B cell (primary cell): ENCODE measurements at regions not wholly inside any gene's neighbourhood (a gene's known extent, or its start where the extent isn't known, plus 50 kb on each side); places are given as distances from the start of the nearest gene placed in this dataset.

ENCODE experiments used
- ATAC-seq: fragments of 200-7000 bp; cut with Tn5 transposase; one replicate; pipeline ENCODE4 v1.10.0; 2021; ENCODE audit warnings: low read depth, mild to moderate bottlenecking, moderate number of reproducible peaks, moderate library complexity
- CTCF ChIA-PET: fragments of 350-600 bp; sonication (Branson Sonifier 250); formaldehyde crosslinking; loops from one replicate; lab custom pipeline; 2021; ENCODE audit warnings: antibody characterized with exemption, inconsistent platforms; lab: Charles Lee
- POLR2A ChIA-PET: fragments of 350-600 bp; sonication (Branson Sonifier 250); formaldehyde crosslinking; loops from one replicate; lab custom pipeline; 2021; ENCODE audit warnings: antibody characterized with exemption; lab: Charles Lee
- DNase-seq: peaks from one replicate; pipeline ENCODE4 v3.0.0; 2013
- H2AFZ ChIP-seq: 2 replicates; pipeline ENCODE4 v1.6.1; 2012; ENCODE audit warnings: mild to moderate bottlenecking, low read depth, low read length; ENCODE audit not compliant: insufficient read depth, poor library complexity, severe bottlenecking
- H3K27ac ChIP-seq, 2 donors: 1 replicate in 1 of 2; 2 replicates in 1 of 2; pipeline ENCODE4 v1.5.1; 2012 to 2013; ENCODE audit warnings: low read length in 2 of 2, mild to moderate bottlenecking in 2 of 2, moderate library complexity in 1 of 2
- H3K27me3 ChIP-seq, 4 experiments: fragments of 200-600 bp in 1 of 4; sonication (generic) in 1 of 4; replicated peaks in 1 of 4; 1 replicate in 2 of 4; 2 replicates in 2 of 4; pipeline versions ENCODE4 v1.6.1 to v1.7.0; 2013 to 2016; ENCODE audit warnings: low read length in 3 of 4, mild to moderate bottlenecking in 2 of 4, mixed read lengths in 1 of 4, moderate library complexity in 1 of 4; ENCODE audit not compliant: insufficient read depth in 4 of 4, control insufficient read depth in 3 of 4; ENCODE audit errors: control extremely low read depth in 1 of 4
- H3K36me3 ChIP-seq, 2 experiments: replicated peaks in 1 of 2; 1 replicate in 1 of 2; 2 replicates in 1 of 2; pipeline versions ENCODE4 v1.6.1 to v1.7.1; 2013; ENCODE audit warnings: low read length in 1 of 2; ENCODE audit not compliant: insufficient read depth in 2 of 2, control insufficient read depth in 1 of 2; ENCODE audit errors: control extremely low read depth in 1 of 2, extremely low read depth in 1 of 2
- H3K4me1 ChIP-seq, 2 donors: fragments of 200-600 bp in 1 of 2; sonication (generic) in 1 of 2; 1 replicate in 1 of 2; 2 replicates in 1 of 2; pipeline versions ENCODE4 v1.5.1 to v1.6.1; 2013 to 2017; ENCODE audit warnings: low read length in 2 of 2; ENCODE audit not compliant: control insufficient read depth in 2 of 2, insufficient read depth in 2 of 2
- H3K4me2 ChIP-seq: replicated peaks from 2 replicates; pipeline ENCODE3; 2012; ENCODE audit warnings: mild to moderate bottlenecking, low read depth, low read length; ENCODE audit not compliant: poor library complexity, severe bottlenecking
- H3K4me3 ChIP-seq, 5 experiments: fragments of 200-600 bp in 1 of 5; sonication (generic) in 1 of 5; 1 replicate in 3 of 5; 2 replicates in 2 of 5; pipeline versions ENCODE4 v1.5.1 to v1.7.0; 2011 to 2016; ENCODE audit warnings: low read length in 4 of 5, mild to moderate bottlenecking in 4 of 5, low read depth in 2 of 5, control low read depth in 1 of 5, moderate library complexity in 1 of 5; ENCODE audit not compliant: insufficient read depth in 1 of 5; ENCODE audit errors: control extremely low read depth in 1 of 5, extremely low read depth in 1 of 5
- H3K79me2 ChIP-seq: fragments of 200-600 bp; sonication (generic); one replicate; pipeline ENCODE4 v1.6.0; 2016; ENCODE audit warnings: low read length; ENCODE audit not compliant: control insufficient read depth, insufficient read depth
- H3K9ac ChIP-seq: fragments of 200-600 bp; sonication (generic); 2 replicates; pipeline ENCODE4 v1.6.1; 2017; ENCODE audit warnings: mild to moderate bottlenecking, low read length, moderate library complexity
- H3K9me3 ChIP-seq, 3 donors: one replicate each; pipeline versions ENCODE4 v1.6.1 to v1.7.1; 2013; ENCODE audit warnings: low read length in 2 of 3; ENCODE audit not compliant: control insufficient read depth in 2 of 3, insufficient read depth in 1 of 3; ENCODE audit errors: control extremely low read depth in 1 of 3
- H4K20me1 ChIP-seq: 2 replicates; pipeline ENCODE4 v1.6.0; 2012; ENCODE audit warnings: mild to moderate bottlenecking, low read length; ENCODE audit not compliant: insufficient read depth, control insufficient read depth, poor library complexity, severe bottlenecking
- H3K27ac Mint-ChIP-seq: one replicate; pipeline ENCODE4 v1.8.0; 2021; ENCODE audit warnings: mixed read lengths
- H3K27me3 Mint-ChIP-seq: one replicate; pipeline ENCODE4 v1.8.0; 2021; ENCODE audit warnings: mixed read lengths
- H3K4me1 Mint-ChIP-seq: one replicate; pipeline ENCODE4 v1.8.0; 2021; ENCODE audit warnings: mixed read lengths
- H3K4me3 Mint-ChIP-seq: one replicate; pipeline ENCODE4 v1.8.0; 2021; ENCODE audit warnings: mixed read lengths
- H3K9me3 Mint-ChIP-seq: one replicate; pipeline ENCODE4 v1.8.0; 2022; ENCODE audit warnings: mixed read lengths; ENCODE audit not compliant: insufficient read depth
- EZH2 ChIP-seq: IDR thresholded peaks from 2 replicates; pipeline ENCODE4 v1.6.1; 2012; ENCODE audit warnings: borderline replicate concordance, low read depth, mild to moderate bottlenecking, moderate library complexity, low read length; ENCODE audit not compliant: insufficient read depth, poor library complexity, severe bottlenecking
- WGBS: methylation state at CpG from one replicate; pipeline ENCODE4 v1.1.5; 2013; ENCODE audit warnings: missing lambda C conversion rate; ENCODE audit not compliant: insufficient coverage; 5-methylcytosine and 5-hydroxymethylcytosine counted together
- intact Hi-C: fragments of 100-400 bp; cut with micrococcal nuclease; formaldehyde crosslinking; loops from one replicate; pipeline ENCODE4 v1.10.0; 2022
- TF ChIP-seq, protein P1 (sequence below): fragments of 200-600 bp; IDR thresholded peaks from one replicate; pipeline ENCODE4 v1.8.0; 2022; ENCODE audit warnings: antibody characterized with exemption, mild to moderate bottlenecking

GRCh38 chr1:216836316-216836715 lies 113.1 kb upstream of the ESRRG start:
- H3K4me3 ChIP-seq, result no peak overlapping the region
- WGBS, result 86% methylated on average over 3 of the region's 3 CpGs
- H3K9ac ChIP-seq, result no peak overlapping the region
- no peaks in the 10 kb centered on the region for H3K27me3 ChIP-seq
- no peak overlapping the region for H2AFZ ChIP-seq
- Mint-ChIP-seq H3K27me3 (no peaks in the 10 kb centered on the region), H3K4me1 (no peaks in the 10 kb centered on the region), H3K27ac (no peak overlapping the region), H3K4me3 (no peak overlapping the region), H3K9me3 (no peaks in the 10 kb centered on the region)
- TF ChIP-seq, protein P1, sequence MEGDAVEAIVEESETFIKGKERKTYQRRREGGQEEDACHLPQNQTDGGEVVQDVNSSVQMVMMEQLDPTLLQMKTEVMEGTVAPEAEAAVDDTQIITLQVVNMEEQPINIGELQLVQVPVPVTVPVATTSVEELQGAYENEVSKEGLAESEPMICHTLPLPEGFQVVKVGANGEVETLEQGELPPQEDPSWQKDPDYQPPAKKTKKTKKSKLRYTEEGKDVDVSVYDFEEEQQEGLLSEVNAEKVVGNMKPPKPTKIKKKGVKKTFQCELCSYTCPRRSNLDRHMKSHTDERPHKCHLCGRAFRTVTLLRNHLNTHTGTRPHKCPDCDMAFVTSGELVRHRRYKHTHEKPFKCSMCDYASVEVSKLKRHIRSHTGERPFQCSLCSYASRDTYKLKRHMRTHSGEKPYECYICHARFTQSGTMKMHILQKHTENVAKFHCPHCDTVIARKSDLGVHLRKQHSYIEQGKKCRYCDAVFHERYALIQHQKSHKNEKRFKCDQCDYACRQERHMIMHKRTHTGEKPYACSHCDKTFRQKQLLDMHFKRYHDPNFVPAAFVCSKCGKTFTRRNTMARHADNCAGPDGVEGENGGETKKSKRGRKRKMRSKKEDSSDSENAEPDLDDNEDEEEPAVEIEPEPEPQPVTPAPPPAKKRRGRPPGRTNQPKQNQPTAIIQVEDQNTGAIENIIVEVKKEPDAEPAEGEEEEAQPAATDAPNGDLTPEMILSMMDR, result no peak
- no peak for TF ChIP-seq EZH2
- H3K27ac ChIP-seq, result no peak overlapping the region
- CTCF ChIA-PET, result no interaction called here
- intact Hi-C loops, result no loop called here
- H3K79me2 ChIP-seq, result no peaks in the 10 kb centered on the region
- H4K20me1 ChIP-seq, result no peaks in the 10 kb centered on the region
- H3K4me1 ChIP-seq, result no peaks in the 10 kb centered on the region
- DNase-seq (no peak), ATAC-seq (no peak)
- no peaks in the 10 kb centered on the region for H3K9me3 ChIP-seq
- H3K4me2 ChIP-seq, result no peak overlapping the region
- no peaks in the 10 kb centered on the region for H3K36me3 ChIP-seq
- POLR2A ChIA-PET, result no interaction called here

- ChIA-PET CTCF (no interaction called here), POLR2A (no interaction called here)
- Histone ChIP-seq H3K79me2 (no peaks in the 10 kb centered on the region), H3K27me3 (no peaks in the 10 kb centered on the region), H3K27ac (no peak overlapping the region), H4K20me1 (no peaks in the 10 kb centered on the region), H3K4me1 (no peaks in the 10 kb centered on the region), H3K36me3 (no peaks in the 10 kb centered on the region), H2AFZ (no peak overlapping the region), H3K9me3 (no peaks in the 10 kb centered on the region), H3K4me3 (no peak overlapping the region), H3K4me2 (no peak overlapping the region), H3K9ac (no peak overlapping the region)
- Mint-ChIP-seq H3K27ac (no peak overlapping the region), H3K9me3 (no peaks in the 10 kb centered on the region), H3K4me3 (no peak overlapping the region), H3K4me1 (no peaks in the 10 kb centered on the region), H3K27me3 (no peaks in the 10 kb centered on the region)
- 94% methylated on average over 2 of the region's 4 CpGs for WGBS
- ATAC-seq, result no peak
- DNase-seq, result no peak
- TF ChIP-seq, protein P1, result no peak
- TF ChIP-seq EZH2, result no peak
- intact Hi-C loops, result no loop called here
Observed at GRCh38 chr1:216833509-216833908, 110.3 kb upstream of the ESRRG start.
